Thymus (tissue), 11 donors: ENCODE measurements at regions not wholly inside any gene's neighbourhood (a gene's known extent, or its start where the extent isn't known, plus 50 kb on each side); places are given as distances from the start of the nearest gene placed in this dataset.

Source experiments
- DNase-seq, 9 donors: peaks; one replicate each; pipeline ENCODE4 v3.0.0-alpha.2; 2013; ENCODE audit warnings: low spot score in 9 of 9, low read depth in 6 of 9, missing footprints in 1 of 9
- H3K27ac ChIP-seq, 2 donors: one replicate each; pipeline ENCODE4 v1.5.1; 2013; ENCODE audit warnings: control low read depth in 1 of 2, low read depth in 1 of 2, low read length in 1 of 2, mild to moderate bottlenecking in 1 of 2, moderate library complexity in 1 of 2
- H3K27me3 ChIP-seq, 2 donors: one replicate each; pipeline ENCODE4 v1.5.1; 2013; ENCODE audit warnings: low read length in 1 of 2; ENCODE audit not compliant: control insufficient read depth in 2 of 2, insufficient read depth in 1 of 2
- H3K36me3 ChIP-seq, 2 donors: one replicate each; pipeline ENCODE4 v1.5.1; 2013; ENCODE audit warnings: low read length in 1 of 2, mild to moderate bottlenecking in 1 of 2, moderate library complexity in 1 of 2; ENCODE audit not compliant: control insufficient read depth in 2 of 2, insufficient read depth in 2 of 2
- H3K4me1 ChIP-seq, 2 donors: one replicate each; pipeline ENCODE4 v1.5.1; 2013; ENCODE audit warnings: low read length in 2 of 2; ENCODE audit not compliant: control insufficient read depth in 2 of 2, insufficient read depth in 2 of 2
- H3K4me3 ChIP-seq, 2 donors: one replicate each; pipeline ENCODE4 v1.5.1; 2013; ENCODE audit warnings: low read length in 2 of 2, control low read depth in 1 of 2, mild to moderate bottlenecking in 1 of 2
- H3K9me3 ChIP-seq, 2 donors: one replicate each; pipeline ENCODE4 v1.5.1; 2013; ENCODE audit warnings: low read length in 1 of 2, mild to moderate bottlenecking in 1 of 2; ENCODE audit not compliant: control insufficient read depth in 2 of 2, insufficient read depth in 1 of 2
- WGBS: extraction: QIAGEN DNeasy Blood & Tissue Kit; methylation state at CpG from one replicate; pipeline ENCODE4 v1.1.7; 2013; 5-methylcytosine and 5-hydroxymethylcytosine counted together
- donor health status: healthy.

GRCh38 chr20:62527781-62528180 is 52.0 kb upstream of the GATA5 start:
- Histone ChIP-seq H3K36me3 (no peaks in the 10 kb centered on the region), H3K4me1 (peaks cover 0 to 19% of the 10 kb centered on the region in 2 donors), H3K27me3 (peaks cover 3 to 19% of the 10 kb centered on the region in 2 donors), H3K4me3 (no peak overlapping the region), H3K27ac (no peak overlapping the region), H3K9me3 (peaks cover 0 to 2% of the 10 kb centered on the region in 2 donors)
- no peak for DNase-seq
- WGBS, result 96% methylated on average over 20 of the region's 20 CpGs

- DNase-seq, result no peak
- WGBS, result 95% methylated on average over 25 of the region's 25 CpGs
- no peaks in the 10 kb centered on the region for H3K36me3 ChIP-seq
- H3K27me3 ChIP-seq, result peaks cover 3 to 11% of the 10 kb centered on the region in 2 donors
- H3K4me1 ChIP-seq, result peaks cover 0 to 11% of the 10 kb centered on the region in 2 donors
- H3K4me3 ChIP-seq, result no peak overlapping the region
- H3K27ac ChIP-seq, result no peak overlapping the region
- H3K9me3 ChIP-seq, result peaks cover 0 to 2% of the 10 kb centered on the region in 2 donors
These were observed 53.4 kb upstream of the GATA5 start for GRCh38 chr20:62528983-62529891.

GRCh38 chr20:62529896-62530642 is 54.3 kb upstream of the GATA5 start:
- peaks cover 0 to 3% of the 10 kb centered on the region in 2 donors for H3K4me1 ChIP-seq

GRCh38 chr20:62530643-62531032 is 54.8 kb upstream of the GATA5 start:
- no peak for DNase-seq
- no peak overlapping the region for H3K4me3 ChIP-seq
- WGBS, result 94% methylated on average over 16 of the region's 16 CpGs

More at GRCh38 chr20:62529896-62530642, 54.3 kb upstream of the GATA5 start:
- Histone ChIP-seq H3K36me3 (no peaks in the 10 kb centered on the region), H3K9me3 (peaks cover 0 to 2% of the 10 kb centered on the region in 2 donors), H3K27me3 (peaks cover 0 to 5% of the 10 kb centered on the region in 2 donors), H3K4me3 (no peak overlapping the region), H3K27ac (no peak overlapping the region)
- WGBS, result 92% methylated on average over 25 of the region's 25 CpGs
- no peak for DNase-seq

GRCh38 chr20:62531046-62531838 is 55.4 kb upstream of the GATA5 start:
- Histone ChIP-seq H3K36me3 (no peaks in the 10 kb centered on the region), H3K4me3 (no peak overlapping the region), H3K27ac (no peak overlapping the region), H3K9me3 (peaks cover 0 to 1% of the 10 kb centered on the region in 2 donors), H3K4me1 (no peaks in the 10 kb centered on the region), H3K27me3 (peaks cover 0 to 2% of the 10 kb centered on the region in 2 donors)
- WGBS, result 93% methylated on average over 23 of the region's 23 CpGs
- no peak for DNase-seq

More at GRCh38 chr20:62530643-62531032, 54.8 kb upstream of the GATA5 start:
- H3K4me1 ChIP-seq, result no peaks in the 10 kb centered on the region
- peaks cover 0 to 2% of the 10 kb centered on the region in 2 donors for H3K27me3 ChIP-seq
- peaks cover 0 to 1% of the 10 kb centered on the region in 2 donors for H3K9me3 ChIP-seq
- H3K36me3 ChIP-seq, result no peaks in the 10 kb centered on the region
- H3K27ac ChIP-seq, result no peak overlapping the region

- no peak for DNase-seq
- Histone ChIP-seq H3K9me3 (peaks cover 0 to under 1% of the 10 kb centered on the region in 2 donors), H3K4me3 (no peak overlapping the region), H3K27ac (no peak overlapping the region), H3K36me3 (no peaks in the 10 kb centered on the region), H3K27me3 (no peaks in the 10 kb centered on the region), H3K4me1 (no peaks in the 10 kb centered on the region)
- WGBS, result 96% methylated on average over 12 of the region's 12 CpGs
These were observed 57.1 kb upstream of the GATA5 start for GRCh38 chr20:62532921-62533320.

- Histone ChIP-seq H3K4me1 (no peaks in the 10 kb centered on the region), H3K4me3 (no peak overlapping the region), H3K27ac (no peak overlapping the region), H3K27me3 (no peaks in the 10 kb centered on the region), H3K9me3 (no peaks in the 10 kb centered on the region), H3K36me3 (no peaks in the 10 kb centered on the region)
- 77% methylated on average over 19 of the region's 19 CpGs for WGBS
- no peak for DNase-seq
These were observed 58.0 kb upstream of the GATA5 start for GRCh38 chr20:62533591-62534495.

GRCh38 chr20:62534526-62535221 is 58.9 kb upstream of the GATA5 start:
- Histone ChIP-seq H3K9me3 (no peaks in the 10 kb centered on the region), H3K4me1 (no peaks in the 10 kb centered on the region), H3K27ac (no peak overlapping the region), H3K36me3 (no peaks in the 10 kb centered on the region), H3K4me3 (no peak overlapping the region), H3K27me3 (no peaks in the 10 kb centered on the region)
- 92% methylated on average over 29 of the region's 29 CpGs for WGBS
- DNase-seq, result no peak
